ENCODE measurements at regions not wholly inside any gene's neighbourhood (a gene's known extent, or its start where the extent isn't known, plus 50 kb on each side); places are given as distances from the start of the nearest gene placed in this dataset.

DNA sequence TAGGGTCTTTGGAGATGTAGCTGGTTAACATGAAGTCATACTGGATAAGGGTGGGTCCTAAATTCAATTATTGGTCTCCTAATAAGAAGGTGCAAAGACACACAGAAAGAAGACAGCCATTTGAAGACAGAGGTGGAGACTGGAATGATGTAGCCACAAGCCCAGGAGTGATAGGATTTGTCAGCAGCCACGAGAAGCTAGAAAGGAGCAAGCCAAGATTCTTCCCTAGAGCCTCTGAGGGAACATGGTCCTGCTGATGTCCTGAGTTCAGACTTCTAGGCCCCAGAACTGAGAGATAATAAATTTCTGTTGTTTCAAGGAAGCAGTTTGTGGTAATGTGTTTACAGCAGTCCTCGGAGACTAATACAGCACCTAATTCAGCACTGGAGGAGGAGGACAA, 203.3 kb upstream of the SRRM4 start:
- no peak for DNase-seq

DNA sequence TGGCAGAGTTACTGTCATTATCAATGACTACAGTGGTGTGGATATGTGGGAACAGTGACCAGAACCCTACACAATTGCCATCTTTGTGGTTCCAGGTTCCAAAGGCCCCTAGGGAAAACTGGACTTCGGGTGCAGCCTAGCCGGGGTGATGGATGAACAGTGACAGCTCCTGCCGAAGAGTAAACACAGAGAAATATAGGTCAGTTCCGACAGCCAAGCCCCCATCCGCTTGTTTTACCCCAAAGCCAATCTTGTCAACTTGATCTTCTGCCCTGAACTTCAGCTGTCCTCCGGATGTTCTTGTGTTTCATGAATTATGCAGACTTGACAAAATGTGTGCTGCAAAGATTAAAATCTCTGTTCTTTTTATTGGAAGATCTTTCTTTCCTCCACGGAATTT, 200.4 kb upstream of the SRRM4 start:
- no peak for DNase-seq

DNA sequence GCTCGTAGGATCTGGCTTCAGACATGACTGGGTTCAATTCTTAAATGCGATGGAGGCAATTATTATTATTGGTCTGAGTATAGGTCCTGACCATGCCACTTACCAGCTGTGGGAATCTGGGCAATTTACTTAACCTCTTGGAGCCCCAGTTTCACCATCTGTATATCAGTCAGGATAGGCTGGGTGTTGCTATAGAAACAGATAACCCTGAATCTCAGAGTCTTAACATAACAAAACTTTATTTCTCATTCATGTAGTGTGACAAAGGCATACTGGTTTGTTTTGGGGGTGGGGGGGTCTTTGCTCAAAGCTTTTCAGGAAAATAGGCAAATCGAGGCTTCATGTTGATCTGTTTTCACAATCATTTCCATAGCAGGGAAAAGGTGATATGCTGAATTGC, 199.6 kb upstream of the SRRM4 start:
- DNase-seq, result no peak

DNA sequence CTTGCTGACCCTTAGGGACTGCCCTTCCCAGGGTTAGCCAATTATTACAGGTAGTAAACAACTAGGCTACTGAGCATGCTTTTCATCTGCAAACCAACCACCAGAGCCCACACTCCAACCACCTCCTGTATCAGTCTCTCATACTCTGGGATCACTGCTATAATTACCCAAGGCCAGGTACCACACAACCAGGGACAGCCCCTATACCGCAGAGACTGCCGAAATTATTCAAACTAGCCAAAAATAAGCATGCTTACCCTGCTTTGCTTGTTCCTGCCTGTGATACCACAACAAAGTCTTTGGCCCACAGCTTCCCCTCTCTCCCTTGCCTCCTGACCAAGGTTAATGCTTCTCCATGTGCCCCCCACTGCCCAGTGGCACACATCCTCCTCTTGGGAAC, 197.6 kb upstream of the SRRM4 start:
- DNase-seq, result no peak

DNA sequence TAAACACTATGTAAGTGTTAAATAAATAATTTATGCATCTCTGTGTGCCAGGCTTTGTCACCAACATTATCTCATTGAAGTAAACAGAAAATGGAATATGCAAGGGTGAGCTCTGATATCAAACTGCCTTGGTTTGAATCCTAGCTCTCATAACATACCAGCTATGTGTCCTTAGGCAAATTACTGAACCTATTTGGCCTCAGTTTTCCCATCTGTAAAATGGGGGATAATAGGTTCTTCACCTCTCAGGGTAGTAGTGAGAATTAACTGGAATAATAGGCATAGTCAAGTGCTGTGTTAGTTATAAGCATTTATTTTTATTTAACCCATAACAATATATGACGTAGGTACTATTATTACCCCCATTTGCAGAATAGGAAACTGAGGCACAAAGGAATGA, 190.8 kb upstream of the SRRM4 start:
- DNase-seq, result no peak

DNA sequence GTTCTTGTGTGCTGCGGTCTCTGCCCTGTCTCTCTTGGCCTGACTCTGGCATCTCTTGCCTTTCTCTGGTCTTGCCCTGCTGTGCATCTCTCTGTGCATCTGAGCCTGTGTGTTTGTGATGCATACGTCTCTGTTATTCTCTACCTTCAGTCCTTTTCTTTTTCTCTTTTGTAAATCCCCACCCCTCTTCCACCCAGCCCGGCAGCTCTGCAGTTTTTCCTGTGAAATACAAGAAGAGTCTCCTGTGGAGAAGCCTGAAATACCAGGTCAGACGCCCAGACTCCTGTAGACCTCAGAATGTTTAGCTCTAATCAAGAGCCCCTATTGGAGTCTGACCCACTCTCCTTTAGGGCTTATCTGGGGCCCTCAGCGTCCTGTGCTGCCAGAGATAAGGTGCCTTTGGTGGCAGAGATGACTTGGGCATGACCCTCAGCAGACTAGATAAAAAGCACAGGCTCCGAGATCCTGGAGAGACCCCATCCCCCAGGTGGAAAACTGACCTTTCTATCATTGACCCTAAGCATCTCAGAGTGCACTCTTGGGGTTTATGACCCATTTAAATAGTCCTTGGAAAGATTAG, 167.5 kb upstream of the SRRM4 start:
- DNase-seq, result no peak

DNA sequence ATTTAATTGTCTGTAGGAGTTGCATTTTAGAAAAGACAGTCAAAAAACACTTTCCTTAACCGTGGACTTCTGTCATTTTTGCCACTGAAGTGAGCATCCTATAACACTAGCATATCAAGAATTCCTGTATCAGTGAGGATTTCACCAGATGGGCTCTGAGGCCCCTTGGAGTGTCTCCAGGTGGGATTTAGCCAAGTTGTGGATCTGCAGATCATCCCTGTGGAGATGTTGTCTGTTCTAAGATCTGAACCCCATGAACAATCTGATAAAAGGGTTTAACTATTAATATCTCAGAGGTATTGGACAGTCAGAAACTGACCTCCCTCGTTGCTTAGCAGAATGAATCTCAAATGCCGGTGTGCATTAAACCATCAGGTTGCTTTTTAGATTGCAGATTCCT, 165.0 kb upstream of the SRRM4 start:
- no peak for DNase-seq

DNA sequence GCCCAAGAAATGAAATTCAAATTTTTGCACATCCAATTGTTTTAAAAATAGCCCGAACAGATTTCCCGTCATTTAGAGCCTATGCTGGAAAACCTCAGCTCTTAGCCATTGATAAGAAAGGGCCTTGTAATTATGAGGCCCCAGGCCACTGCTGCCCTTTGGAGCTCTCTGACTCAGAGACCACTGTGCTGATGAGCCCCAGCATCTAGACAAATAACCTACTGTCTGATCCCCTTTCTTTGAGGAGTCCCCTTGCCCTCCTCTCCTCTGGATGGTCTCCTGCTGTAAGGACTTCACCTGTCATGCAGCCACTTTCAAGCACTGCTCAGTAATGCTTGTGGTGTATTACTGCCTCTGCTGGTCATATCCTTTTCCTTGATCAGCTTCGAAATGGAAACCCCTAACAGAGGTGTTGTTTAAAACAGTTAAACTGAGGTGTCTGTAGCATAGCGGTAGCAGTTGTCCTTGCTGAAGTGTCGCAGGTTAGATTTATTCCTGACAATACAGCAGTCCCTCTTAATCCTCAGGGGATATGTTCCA, 159.9 kb upstream of the SRRM4 start:
- no peak for DNase-seq

DNA sequence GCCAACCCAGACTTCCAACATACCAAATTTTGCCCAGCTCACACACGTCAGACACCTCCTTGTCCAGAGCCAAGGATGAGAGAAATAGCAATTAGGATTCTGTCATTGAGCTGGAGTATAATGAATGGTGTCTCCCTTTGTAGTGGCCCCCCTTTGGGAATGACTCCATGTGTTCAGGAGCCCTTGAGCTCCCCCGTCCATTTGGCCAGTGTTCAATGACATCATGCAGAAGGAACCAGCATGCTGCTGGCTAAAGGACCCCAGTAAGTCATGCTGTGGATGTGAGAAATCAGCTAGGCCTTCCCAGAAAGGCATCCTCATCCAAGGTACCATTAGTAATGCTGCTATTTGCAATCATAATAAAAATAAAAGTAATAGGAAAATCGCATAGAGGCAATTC, 158.8 kb upstream of the SRRM4 start:
- DNase-seq, result no peak

DNA sequence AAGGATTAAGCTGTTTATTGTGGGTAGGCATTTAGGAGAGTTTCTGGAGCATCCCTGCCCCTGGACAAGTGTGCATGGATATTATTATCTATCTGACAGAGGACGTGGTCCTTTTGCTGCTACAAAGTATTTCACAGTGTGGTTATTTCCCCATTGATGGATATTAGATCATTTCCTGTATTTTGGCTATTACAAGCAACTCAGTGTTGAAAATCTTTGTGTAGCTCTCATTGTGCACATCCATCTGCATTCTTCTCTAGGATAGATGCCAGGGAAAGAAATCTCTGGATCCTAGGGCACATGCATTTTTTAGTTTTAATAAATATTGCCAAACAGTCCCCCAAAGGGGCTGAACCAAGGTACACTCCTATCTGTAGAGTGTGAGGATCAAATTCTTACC, 154.3 kb upstream of the SRRM4 start:
- DNase-seq, result no peak

DNA sequence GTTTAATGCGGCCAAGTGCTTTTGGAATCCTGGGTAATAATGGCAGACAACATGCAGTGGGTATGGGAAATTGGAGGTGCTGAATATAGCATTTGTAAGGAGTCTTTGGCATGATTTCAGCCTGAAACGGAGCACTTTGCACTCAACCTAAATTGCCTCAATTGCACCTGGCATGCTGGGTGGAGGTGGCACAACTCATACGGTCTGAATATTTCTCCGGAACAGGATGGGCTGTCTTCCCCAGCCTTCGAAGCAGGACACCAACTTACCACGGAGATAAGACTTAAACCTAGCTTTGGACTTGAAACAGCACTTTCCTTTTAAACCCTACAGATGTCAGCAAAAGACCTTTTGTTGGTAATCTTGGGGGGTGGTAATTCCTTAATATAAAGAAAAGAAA, 153.7 kb upstream of the SRRM4 start:
- no peak for DNase-seq

DNA sequence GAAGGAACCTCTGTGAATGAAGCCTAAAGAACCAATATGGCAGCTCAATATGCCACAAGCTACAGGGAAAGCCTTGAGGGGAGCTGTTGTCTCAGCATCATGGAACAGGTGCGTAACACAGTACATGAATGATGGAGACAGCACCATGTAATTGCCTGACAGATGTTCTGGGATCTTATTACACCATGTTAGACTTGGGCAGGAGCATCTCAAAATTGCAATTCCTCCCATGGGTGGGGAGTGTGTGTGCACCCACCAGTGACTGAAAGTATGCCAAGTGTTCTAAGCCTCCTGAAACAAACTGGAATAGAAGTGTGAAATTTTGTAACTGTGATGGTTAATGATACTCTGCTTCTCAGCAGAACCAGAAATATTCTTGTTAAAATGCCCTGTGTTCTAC, 151.0 kb upstream of the SRRM4 start:
- no peak for DNase-seq

DNA sequence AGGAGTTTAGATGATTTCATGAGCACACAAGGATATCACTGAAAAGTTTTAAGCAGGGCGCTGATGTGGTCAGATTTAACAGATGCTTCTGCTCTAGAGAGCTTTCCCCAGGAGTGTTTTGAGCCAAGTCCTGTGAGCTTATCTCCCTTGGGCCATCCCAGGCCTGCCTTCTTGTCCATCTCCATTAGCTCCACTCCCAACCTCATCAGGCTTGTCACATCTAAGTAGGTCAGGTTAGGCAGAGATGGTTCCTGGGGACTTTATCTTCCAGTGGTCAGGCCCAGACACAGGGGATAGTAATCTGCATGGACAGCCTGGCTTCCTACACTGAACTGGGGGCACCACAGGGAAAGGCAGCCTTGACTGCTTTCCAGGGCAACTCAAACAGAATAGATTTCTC, 145.4 kb upstream of the SRRM4 start:
- DNase-seq, result no peak

DNA sequence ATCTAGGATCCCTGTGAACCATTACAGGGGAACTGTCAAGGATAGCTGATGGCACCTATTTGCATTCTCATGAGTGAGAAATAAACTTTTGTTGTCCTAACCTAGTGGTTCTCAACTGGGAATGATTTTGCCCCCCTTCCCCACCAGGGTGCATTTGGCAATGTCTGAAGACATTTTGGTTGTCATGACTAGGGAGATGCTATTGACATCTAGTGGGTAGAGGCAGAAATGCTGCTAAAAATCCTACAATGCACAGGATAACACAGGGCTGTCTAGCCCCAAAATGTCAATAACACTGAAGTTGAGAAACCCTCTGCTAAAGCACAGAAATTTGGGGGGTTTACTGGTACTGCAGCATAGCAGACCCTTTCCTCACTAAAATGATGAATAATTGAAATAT, 140.9 kb upstream of the SRRM4 start:
- DNase-seq, result no peak

DNA sequence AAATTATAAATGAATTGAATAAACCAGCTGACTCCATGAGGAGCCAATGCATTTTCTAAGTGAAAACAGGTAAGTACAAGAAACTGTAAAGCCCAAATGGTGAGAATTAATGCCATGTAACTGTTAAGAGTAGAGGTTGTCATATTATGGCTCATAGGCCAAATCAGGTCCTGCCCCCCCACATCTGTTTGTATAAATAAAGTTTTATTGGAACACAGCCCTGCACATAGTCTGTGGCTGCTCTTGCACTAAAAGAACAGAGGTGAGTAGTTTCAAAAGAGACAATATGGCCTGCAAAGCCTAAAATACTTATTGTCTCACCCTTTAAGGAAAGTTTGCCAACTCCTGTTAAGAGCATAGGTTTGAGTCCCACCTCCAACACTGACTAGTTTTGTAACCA, 140.5 kb upstream of the SRRM4 start:
- no peak for DNase-seq

DNA sequence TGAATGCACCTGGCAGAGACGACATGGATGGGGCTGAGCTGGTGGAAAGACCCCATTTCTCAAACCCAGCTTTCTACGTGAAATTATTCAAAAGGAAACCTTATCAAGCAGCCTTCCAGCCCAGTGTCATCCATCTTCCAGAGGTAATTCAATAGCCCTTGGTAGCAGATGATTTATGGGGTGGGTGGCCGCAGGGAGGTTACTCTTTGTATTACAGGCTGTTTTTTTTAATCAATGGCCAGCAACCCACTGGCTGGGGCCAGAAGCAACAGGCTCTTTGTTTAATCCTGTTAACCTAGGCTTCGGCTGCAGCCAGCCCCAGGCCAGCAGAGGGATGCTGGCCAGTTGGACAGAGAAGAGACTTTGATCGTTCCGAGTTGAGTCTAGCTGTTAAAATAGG, 139.8 kb upstream of the SRRM4 start:
- DNase-seq, result no peak

DNA sequence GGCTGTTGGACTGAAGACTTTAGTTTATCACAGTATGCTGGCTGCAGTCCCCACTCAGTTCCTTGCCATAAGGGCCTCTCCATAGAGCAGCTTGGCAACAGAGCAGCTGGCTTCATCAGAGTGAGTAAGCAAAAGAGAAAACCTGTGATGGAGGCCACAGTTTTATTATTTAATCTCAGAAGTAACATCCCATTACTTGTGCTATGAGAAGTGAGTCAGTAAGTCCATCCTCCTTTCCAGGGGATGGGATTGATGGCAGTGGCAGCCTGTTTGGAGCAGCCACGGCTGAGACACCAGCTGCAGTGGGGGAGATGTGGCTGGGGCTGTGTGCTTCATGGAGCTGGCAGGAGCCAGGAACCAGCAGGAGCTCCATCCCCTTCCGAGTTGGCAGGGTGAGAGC, 138.5 kb upstream of the SRRM4 start:
- DNase-seq, result no peak

DNA sequence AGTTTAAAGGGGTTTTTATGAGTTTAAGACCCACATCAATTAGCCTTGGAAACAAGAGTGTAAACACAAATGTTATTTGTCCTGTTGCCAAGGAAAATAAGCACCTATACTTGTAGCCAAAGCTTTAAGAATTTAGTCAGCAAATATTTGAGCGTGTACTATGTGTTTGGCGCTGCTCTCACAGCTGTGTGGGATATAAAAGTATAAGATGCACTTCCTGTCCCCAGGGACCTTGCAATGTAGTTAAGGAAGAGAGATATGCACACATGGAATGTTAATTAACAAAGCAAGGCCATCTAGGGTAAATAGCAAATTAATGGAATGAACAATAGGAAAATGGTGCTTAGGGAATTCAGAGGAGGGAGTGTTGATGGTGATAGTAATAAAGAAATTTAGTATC, 134.9 kb upstream of the SRRM4 start:
- no peak for DNase-seq

DNA sequence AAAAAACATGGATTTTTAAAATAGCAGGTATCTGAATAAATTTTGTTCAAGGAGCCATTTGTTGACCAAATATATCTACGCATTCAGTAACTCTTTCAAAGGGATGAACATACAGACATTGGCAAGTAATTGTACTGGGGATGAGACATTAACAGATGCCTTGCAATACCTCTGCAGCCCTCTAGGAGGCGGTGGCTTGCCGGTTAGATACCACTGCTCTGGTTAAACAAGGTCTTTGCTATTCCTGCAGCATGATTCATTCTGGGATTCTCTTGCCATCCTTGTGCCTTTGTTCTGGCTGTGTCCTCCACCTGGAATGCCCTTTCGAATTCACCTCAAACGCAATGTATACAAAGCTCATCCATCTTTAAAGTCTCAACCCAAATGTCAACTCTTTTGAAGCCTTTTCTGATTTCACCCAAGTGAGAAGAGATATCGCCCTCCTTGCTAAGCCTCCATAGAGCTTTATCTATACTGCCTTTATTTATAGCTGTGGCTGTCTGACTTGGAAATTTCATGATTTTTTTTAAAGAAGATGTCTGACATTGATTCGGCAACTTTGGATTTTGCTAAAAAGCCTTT, 131.0 kb upstream of the SRRM4 start:
- DNase-seq, result no peak

DNA sequence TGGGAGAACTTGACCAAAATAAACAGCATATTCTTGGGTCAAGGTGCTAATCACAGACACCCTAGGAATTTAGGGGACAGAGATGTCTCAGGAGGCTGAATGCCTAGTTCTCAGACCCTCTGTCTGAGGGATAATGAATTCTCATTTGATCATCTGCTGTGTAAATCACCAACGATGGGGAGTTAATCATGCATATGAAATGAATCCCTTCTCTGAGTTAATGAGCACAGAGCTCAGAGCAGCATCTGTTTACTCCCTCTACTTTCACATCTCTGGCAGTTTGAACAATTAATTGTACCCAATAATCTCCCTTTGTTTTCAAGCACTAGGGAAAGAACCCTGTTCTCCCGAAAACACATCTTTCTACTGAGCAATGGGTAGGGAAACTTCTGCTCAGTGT, 129.4 kb upstream of the SRRM4 start:
- no peak for DNase-seq

DNA sequence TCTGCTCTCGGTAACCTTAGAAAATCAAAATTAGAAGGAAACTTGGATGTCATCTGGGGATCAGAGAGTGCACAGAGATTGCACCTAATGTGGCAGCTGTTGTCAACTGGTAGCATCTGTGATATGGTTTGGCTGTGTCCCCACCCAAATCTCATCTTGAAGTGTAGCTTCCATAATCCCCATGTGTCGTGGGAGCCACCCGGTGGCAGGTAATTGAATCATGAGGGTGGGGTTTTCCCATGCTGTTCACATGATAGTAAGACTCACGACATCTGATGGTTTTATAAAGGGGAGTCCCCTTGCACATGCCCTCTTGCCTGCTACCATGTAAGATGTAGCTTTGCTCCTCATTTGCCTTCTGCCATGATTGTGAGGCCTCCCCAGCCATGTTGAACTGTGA, 127.7 kb upstream of the SRRM4 start:
- DNase-seq, result no peak

DNA sequence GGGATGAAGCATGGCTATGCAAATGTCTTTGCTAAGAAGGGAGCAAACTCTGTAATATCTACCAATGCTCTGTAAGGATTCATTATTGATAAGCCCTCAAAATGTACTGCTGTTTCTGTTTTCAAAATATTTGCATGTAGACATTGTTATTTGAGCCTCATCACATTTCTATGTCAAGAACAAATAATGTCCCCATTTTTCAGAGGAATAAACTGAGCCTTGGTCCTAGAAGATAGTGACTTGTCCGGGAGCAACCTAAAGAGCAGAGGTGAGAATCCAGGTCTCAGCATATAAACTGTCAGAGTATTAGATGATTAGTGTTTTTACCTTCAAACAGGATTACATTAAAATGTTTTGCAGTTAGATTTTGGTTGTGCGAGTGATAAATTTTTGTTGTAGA, 125.5 kb upstream of the SRRM4 start:
- no peak for DNase-seq

DNA sequence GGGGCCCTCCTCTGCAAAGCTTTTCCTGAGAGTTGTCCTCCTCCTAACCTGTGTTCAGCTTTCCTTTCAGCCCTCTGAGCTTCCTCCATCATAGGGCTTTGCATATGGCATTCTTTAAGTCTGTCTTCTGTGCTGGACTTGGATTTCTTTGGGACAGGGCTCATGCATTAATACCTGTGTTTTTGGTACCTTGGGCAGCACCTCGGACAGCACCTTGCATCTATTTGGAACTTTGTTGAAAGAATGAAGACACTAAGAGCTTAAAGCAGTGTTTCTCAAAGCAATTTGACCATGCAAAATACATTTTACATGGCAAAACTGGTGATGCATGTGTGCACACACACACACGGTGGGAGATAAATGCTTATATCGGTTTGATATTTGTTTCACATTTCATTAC, 115.0 kb upstream of the SRRM4 start:
- DNase-seq, result no peak

DNA sequence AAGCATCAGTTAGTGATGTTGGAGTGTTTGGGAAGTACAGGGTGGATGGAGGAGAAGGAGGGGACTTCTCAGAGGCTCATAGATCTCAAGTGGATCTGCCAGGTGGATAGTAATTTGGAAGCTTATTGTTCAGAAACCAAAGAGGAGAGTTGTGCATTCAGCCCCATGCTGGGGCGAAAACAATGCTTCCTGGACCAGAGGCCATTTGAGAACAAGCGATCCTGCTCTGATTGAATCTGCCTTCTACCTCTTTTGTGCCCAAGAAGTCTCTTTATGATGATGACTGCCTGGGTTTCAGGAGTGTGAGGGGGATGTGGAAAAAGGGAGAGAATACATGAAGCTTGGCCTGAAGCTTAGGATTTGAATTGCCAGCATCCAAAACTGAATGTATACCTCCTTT, 110.8 kb upstream of the SRRM4 start:
- no peak for DNase-seq

Measured in KG1 (cell line).